HT1080 (cell line): ENCODE measurements at regions not wholly inside any gene's neighbourhood (a gene's known extent, or its start where the extent isn't known, plus 50 kb on each side); places are given as distances from the start of the nearest gene placed in this dataset. TPM values are rescaled to one million over a fixed set of nuclear protein-coding genes. Genes with fewer than 3 reads are reported as not detected.

Experiments
- small RNA-seq: library from RNA; depleted of rRNA; stranded (forward); fragments of <200 nt; gene quantifications from one replicate; pipeline ENCODE3, GENCODE V24; 2014

Small RNA genes in the stretch of these regions (small RNA-seq; reads per million reads assigned to genes)
- gene AL356010.1 (not detected), gene AL590135.1 (not detected), gene RNU6-725P (not detected)
